ENCODE measurements at regions not wholly inside any gene's neighbourhood (a gene's known extent, or its start where the extent isn't known, plus 50 kb on each side); places are given as distances from the start of the nearest gene placed in this dataset.

GRCh38 chr4:123613586-123614344 is 217.2 kb downstream of the SPRY1 start:
- POLR2A ChIA-PET, result no interaction called here

More at GRCh38 chr4:123613586-123614344, 217.2 kb downstream of the SPRY1 start:
- Histone ChIP-seq H3K9ac (no peak overlapping the region), H3K27me3 (ENCODE audit: insufficient read depth) (no peaks in the 10 kb centered on the region), H3F3A (replicated peaks; ENCODE audit: insufficient read depth) (no peaks in the 10 kb centered on the region), H4K20me1 (ENCODE audit: insufficient read depth) (no peaks in the 10 kb centered on the region), H3K4me3 (ENCODE audit: low read depth in 2 of 2, low read length in 1 of 2) (no peak overlapping the region), H3K79me2 (ENCODE audit: insufficient read depth) (no peaks in the 10 kb centered on the region), H3K36me3 (replicated peaks in 1 of 2; ENCODE audit: control insufficient read depth in 1 of 2, insufficient read depth in 2 of 2, low read length in 1 of 2) (no peaks in the 10 kb centered on the region), H3K27ac (ENCODE audit: low read depth in 2 of 2, low read length in 1 of 2) (no peak overlapping the region), H3K4me2 (no peak overlapping the region), H3K9me2 (no peaks in the 10 kb centered on the region), H3K4me1 (ENCODE audit: control insufficient read depth in 1 of 2, insufficient read depth in 2 of 2, low read depth in 1 of 2, low read length in 1 of 2) (peaks cover 3 to 11% of the 10 kb centered on the region in 2 experiments; a peak in 3 of 4 replicates), H2AFZ (ENCODE audit: low read depth) (no peak overlapping the region), H3K9me3 (no peaks in the 10 kb centered on the region)
- TF ChIP-seq EP300 (IDR thresholded peaks at IDR 0.05; ENCODE audit: borderline replicate concordance in 1 of 2, low read depth in 1 of 2, low read length in 1 of 2) (no peak), NRF1 (IDR thresholded peaks at IDR 0.05; ENCODE audit: low read depth, low read length) (no peak), POLR2AphosphoS5 (IDR thresholded peaks at IDR 0.05; ENCODE audit: low read depth, low read length) (no peak), MEF2A (IDR thresholded peaks at IDR 0.05; ENCODE audit: borderline replicate concordance, low read depth) (no peak), SMC3 (IDR thresholded peaks at IDR 0.05; ENCODE audit: low read depth, low read length) (no peak), RXRA (IDR thresholded peaks at IDR 0.05; ENCODE audit: borderline replicate concordance, low read depth) (no peak), TCF12 (IDR thresholded peaks at IDR 0.05) (no peak), GABPA (IDR thresholded peaks at IDR 0.05; ENCODE audit: low read depth) (no peak), RAD21 (IDR thresholded peaks at IDR 0.05; ENCODE audit: low read length) (no peak), PBX3 (IDR thresholded peaks at IDR 0.05) (no peak), RFX5 (IDR thresholded peaks at IDR 0.05; ENCODE audit: low read length) (no peak), MXI1 (IDR thresholded peaks at IDR 0.05; ENCODE audit: low read depth, low read length) (no peak), NFIC (IDR thresholded peaks at IDR 0.05; ENCODE audit: borderline replicate concordance) (no peak), YY1 (IDR thresholded peaks at IDR 0.05; ENCODE audit: low read depth) (no peak), ELF1 (IDR thresholded peaks at IDR 0.05) (no peak), GATA2 (CRISPR knock-in tag; IDR thresholded peaks at IDR 0.05) (no peak)
- TF ChIP-seq, protein P1, sequence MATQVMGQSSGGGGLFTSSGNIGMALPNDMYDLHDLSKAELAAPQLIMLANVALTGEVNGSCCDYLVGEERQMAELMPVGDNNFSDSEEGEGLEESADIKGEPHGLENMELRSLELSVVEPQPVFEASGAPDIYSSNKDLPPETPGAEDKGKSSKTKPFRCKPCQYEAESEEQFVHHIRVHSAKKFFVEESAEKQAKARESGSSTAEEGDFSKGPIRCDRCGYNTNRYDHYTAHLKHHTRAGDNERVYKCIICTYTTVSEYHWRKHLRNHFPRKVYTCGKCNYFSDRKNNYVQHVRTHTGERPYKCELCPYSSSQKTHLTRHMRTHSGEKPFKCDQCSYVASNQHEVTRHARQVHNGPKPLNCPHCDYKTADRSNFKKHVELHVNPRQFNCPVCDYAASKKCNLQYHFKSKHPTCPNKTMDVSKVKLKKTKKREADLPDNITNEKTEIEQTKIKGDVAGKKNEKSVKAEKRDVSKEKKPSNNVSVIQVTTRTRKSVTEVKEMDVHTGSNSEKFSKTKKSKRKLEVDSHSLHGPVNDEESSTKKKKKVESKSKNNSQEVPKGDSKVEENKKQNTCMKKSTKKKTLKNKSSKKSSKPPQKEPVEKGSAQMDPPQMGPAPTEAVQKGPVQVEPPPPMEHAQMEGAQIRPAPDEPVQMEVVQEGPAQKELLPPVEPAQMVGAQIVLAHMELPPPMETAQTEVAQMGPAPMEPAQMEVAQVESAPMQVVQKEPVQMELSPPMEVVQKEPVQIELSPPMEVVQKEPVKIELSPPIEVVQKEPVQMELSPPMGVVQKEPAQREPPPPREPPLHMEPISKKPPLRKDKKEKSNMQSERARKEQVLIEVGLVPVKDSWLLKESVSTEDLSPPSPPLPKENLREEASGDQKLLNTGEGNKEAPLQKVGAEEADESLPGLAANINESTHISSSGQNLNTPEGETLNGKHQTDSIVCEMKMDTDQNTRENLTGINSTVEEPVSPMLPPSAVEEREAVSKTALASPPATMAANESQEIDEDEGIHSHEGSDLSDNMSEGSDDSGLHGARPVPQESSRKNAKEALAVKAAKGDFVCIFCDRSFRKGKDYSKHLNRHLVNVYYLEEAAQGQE (IDR thresholded peaks at IDR 0.05; ENCODE audit: low read depth, low read length), result no peak
- CTCF ChIA-PET, result no interaction called here
- WGBS (ENCODE audit: low lambda C conversion rate), result 93% methylated on average over 9 of the region's 9 CpGs
- DNase-seq, result no peak

Measured in SK-N-SH (cell line).